ENCODE measurements at regions not wholly inside any gene's neighbourhood (a gene's known extent, or its start where the extent isn't known, plus 50 kb on each side); places are given as distances from the start of the nearest gene placed in this dataset.

- TF ChIP-seq, protein P1, sequence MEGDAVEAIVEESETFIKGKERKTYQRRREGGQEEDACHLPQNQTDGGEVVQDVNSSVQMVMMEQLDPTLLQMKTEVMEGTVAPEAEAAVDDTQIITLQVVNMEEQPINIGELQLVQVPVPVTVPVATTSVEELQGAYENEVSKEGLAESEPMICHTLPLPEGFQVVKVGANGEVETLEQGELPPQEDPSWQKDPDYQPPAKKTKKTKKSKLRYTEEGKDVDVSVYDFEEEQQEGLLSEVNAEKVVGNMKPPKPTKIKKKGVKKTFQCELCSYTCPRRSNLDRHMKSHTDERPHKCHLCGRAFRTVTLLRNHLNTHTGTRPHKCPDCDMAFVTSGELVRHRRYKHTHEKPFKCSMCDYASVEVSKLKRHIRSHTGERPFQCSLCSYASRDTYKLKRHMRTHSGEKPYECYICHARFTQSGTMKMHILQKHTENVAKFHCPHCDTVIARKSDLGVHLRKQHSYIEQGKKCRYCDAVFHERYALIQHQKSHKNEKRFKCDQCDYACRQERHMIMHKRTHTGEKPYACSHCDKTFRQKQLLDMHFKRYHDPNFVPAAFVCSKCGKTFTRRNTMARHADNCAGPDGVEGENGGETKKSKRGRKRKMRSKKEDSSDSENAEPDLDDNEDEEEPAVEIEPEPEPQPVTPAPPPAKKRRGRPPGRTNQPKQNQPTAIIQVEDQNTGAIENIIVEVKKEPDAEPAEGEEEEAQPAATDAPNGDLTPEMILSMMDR (IDR thresholded peaks at IDR 0.05; ENCODE audit: low read depth, low read length) = no peak
- no peak for TF ChIP-seq EZH2phosphoT487 (IDR thresholded peaks at IDR 0.05; ENCODE audit: low read depth)
These were observed 101.3 kb downstream of the SNX5 start for GRCh38 chr20:17867131-17867925.
